Fibroblast of skin of abdomen (primary cell): ENCODE measurements at regions not wholly inside any gene's neighbourhood (a gene's known extent, or its start where the extent isn't known, plus 50 kb on each side); places are given as distances from the start of the nearest gene placed in this dataset.
A peak's percentile ranks its signal among the peaks of the same experiment; 100 is the strongest.

Source experiments
- DNase-seq: peaks from one replicate; pipeline ENCODE4 v3.0.0-alpha.2; 2013

DNA sequence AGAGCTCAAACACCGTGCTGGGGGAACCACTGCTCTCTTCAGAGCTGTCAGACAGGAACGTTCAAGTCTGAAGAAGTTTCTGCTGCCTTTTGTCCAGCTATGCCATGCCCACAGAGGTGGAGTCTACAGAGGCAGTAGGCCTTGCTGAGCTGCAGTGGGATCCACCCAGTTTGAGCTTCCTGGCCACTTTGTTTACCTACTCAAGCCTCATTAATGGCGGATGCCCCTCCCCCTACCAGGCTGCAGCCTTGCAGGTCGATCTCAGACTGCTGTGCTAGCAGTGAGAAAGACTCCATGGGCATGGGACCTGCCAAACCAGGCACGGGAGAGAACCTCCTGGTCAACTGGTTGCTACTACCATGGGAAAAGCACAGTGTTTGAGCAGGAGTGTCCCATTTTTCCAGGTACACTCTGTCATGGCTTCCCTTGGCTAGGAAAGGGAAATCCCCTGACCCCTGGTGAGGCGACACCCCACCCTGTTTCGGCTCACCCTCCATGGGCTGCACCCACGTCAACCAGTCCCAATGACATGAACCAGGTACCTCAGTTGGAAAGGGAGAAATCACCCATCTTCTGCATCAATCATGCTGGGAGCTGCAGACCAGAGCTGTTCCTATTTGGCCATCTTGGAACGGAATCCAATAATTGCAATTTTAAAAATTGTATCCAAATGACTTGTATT, 246.9 kb upstream of the ADAMTS16 start:
- DNase-seq, result no peak

- no peak for DNase-seq
These were observed 243.8 kb upstream of the ADAMTS16 start for GRCh38 chr5:4896328-4896727.

DNA sequence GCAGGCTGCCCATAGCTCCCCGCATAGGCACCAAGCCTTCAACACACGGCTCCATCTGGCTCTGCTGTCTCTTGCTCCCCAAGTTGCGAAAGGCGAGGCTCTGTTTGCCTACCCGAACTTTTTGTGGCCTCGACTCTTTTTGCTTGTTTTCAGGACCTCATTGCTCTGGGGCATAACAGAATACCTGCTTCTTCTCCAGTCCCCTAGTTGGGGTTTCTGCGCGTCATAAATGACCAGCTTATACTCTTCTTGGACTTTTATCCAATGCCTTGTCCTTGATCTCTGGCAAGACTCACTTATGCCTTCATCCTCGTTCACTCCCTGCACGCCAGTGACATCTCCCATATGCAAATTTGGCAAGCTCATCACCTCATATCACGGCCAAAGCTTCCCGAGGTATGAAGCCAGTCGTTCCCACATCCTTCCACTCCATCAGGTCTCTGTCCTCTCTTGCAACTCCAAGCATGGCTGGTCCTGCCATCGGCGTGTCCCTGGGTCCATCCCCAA, 238.8 kb upstream of the ADAMTS16 start:
- DNase-seq, result no peak

- DNase-seq, result no peak
These were observed 238.2 kb upstream of the ADAMTS16 start for GRCh38 chr5:4901924-4902323.

DNA sequence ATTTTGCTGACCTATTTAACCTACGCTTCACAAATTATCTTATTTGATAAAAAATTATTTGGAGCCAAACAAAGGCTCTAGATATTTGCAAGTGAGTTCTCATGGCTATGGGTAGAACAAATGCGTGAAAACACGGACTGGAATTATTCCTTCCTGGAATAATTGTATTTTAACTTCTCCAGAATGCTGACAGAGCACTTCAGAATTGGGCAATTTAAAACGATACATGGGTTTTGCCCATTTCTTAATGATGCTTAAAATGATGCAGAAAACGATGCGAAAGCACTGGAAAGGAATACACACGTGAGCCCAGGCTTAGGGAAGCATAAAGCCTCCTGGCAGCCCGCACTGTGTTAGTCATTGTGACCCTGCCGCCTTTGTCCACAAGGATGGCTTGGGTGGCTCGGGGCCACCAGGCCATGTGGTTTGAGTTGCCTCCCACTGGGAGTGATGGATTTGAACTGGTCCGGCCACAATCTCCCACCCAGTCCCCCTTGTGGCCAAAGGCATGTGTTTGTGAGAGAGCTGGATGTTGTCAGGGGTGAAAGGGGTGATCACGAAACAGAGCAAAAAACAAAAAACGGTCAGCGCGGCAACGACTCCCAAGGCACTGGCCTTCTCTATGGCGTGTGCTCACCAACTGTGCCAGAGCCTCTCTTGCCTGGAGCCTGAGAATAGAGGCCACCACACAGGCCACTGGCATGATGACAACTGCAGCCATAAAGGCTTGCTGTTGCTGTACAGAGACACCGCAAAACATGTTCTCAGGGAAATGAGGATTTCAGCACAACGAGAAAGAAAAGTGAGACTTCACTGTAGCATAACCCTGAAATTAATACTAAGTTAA, 234.2 kb upstream of the ADAMTS16 start:
- DNase-seq, result no peak

GRCh38 chr5:4906786-4907185, 233.3 kb upstream of the ADAMTS16 start:
- DNase-seq, result no peak

DNA sequence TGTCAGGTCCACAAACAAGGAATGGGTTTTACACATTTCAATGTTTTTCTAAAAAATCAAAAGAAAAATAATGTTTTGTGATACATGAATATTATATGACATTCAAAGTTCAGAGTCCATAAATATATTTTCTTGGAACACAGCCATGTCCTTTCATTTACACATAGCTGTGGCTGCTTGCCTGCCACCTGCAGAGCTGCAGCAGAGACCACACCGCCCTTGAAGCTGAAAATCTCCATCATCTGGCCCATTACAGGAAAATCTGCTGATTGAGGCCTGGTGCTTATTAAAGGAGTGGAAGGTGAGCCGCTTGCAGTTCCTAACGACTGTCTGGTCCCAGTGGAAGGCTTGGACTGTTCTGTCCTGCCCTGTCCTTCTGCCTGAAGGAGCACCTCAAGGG, 232.6 kb upstream of the ADAMTS16 start:
- no peak for DNase-seq

DNA sequence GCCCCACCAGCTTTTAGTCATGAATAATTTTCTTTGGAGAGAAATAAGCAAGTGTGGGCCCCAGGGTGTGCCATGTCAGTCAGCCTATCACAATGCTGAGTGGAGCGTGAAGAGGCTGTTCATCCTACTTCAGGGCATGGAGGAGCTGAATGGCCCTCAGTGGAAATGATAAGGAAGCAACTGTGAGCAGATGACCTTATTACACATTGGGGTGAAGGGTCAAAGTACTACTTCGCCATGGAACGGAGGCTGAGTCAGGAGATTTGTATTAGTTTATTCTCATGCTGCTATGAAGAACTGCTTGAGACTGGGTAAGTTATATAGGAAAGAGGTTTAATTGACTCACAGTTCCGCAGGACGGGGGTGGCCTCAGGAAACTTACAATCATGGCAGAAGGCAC, 231.0 kb upstream of the ADAMTS16 start:
- no peak for DNase-seq

GRCh38 chr5:4911646-4912403, 228.3 kb upstream of the ADAMTS16 start:
- DNase-seq, result no peak

- DNase-seq, result no peak
These were observed 218.2 kb upstream of the ADAMTS16 start for GRCh38 chr5:4921929-4922328.

- peak; percentile 2 for DNase-seq
These were observed 215.6 kb upstream of the ADAMTS16 start for GRCh38 chr5:4924577-4924976.

DNA sequence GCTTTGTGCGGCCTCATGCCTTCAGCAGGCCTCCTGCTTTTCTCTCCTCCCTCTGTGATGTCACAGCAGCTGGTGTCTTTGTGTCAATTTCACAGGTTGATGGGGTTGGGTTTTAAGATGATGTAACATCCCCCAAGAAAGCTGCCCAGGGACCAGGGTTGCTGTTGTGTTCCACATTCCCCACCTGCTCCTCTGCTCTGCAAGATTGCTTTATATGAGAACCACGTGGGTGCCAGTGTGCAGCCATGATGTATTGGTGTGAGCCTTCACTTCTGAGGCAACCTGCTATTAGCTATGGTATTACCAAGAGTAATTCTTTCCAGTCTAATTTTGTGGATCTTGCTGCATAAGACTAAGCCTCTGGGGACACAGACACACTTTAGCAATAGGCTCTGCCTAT, 213.0 kb upstream of the ADAMTS16 start:
- no peak for DNase-seq

GRCh38 chr5:4928409-4928808, 211.7 kb upstream of the ADAMTS16 start:
- DNase-seq, result no peak

GRCh38 chr5:4929092-4929655, 211.0 kb upstream of the ADAMTS16 start:
- no peak for DNase-seq

DNA sequence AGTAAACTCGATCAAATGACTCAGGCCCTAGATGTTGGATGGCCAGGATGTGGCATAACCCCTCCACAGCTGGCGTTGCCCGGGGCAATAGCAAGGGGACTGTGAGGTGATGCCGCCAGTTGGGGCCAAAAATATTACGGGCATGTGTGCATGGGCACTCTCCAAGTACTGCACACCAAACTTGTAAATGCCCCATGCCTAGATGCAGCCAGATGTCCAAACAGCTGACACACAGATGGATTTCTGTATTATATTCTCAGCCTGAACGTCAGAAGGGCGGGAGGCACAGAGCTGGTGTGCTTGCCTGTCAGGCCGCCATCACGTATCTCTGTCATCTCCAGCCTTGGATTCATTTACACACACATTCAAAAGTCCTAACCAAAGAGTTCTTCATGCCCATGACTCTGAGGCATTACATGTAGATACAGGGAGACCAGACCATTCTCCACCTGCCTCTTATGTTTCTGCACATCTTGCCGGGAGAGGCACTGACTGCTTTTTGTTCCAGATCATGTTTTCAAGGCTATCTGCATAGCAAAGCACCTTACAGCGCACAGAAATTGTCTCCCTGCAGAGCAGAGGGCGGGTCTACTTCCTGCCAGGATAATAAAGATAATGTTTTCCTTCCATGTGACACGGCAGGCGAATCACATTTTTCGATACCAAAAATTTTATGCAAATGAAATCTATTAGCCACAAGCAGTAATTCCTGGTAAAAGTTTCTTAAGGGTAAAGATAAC, 200.9 kb upstream of the ADAMTS16 start:
- DNase-seq, result no peak

GRCh38 chr5:4941161-4941560, 199.0 kb upstream of the ADAMTS16 start:
- no peak for DNase-seq

DNA sequence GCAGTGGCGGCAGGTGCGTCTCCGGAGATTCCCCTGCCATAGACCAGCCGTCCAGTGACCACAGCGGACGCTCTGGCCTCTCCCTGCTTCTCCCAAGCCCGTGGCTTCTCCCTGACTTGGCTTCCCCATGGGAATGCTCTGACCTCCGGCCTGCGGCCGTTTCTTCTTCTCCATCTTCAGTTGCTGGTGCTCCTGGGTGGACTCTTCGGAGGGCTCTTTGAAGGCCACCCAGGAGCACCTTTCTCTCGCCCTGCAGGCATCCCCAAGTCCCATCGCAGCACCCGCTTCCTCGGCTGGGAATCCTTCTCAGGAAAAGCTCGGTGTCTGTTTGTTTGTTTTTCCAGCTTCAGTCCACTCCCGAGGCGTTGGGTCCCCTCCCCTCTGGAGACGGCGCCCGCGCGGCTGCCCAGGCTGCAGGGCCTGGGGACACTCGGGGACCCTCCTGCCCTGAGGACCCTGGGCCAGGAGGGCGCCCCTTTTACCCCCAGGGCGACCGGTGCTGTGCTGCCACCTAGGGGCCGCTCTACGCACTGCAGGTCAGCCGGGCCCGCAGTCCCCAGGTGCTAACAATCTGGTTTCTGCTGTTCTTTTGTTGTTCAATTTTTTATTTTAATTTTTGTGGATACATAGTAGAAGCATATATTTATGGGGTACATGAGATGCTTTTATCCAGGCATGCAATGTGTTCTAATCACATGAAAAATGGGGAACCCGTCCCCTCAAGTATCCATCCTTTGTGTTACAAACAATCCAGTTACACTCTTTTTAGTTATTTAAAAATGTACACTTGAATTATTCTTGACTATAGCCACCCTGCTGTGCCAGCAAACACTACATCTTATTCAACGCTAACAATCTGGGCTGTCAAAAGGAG, 197.9 kb upstream of the ADAMTS16 start:
- no peak for DNase-seq

- DNase-seq, result no peak
These were observed 197.3 kb upstream of the ADAMTS16 start for GRCh38 chr5:4942831-4943178.

- no peak for DNase-seq
These were observed 194.8 kb upstream of the ADAMTS16 start for GRCh38 chr5:4945296-4945695.

DNA sequence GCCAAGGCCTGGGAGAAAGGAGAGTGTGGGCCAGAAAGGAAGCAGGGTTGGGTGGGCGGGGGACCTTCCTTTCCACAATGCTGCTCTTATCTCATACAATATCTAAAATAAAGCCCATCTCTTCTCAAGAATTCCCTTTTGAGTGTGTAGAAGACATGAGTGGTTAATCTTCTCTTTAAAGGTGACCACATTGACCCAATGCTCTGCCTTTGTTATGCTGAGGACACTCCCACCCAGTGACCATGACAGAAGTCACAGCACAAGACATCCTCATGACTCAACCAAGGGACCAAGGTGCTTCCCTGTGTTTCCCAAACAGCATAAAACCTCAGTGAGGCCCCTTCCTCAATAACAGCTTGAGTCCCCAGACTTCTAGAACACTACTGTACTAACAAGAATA, 193.0 kb upstream of the ADAMTS16 start:
- DNase-seq, result no peak

DNA sequence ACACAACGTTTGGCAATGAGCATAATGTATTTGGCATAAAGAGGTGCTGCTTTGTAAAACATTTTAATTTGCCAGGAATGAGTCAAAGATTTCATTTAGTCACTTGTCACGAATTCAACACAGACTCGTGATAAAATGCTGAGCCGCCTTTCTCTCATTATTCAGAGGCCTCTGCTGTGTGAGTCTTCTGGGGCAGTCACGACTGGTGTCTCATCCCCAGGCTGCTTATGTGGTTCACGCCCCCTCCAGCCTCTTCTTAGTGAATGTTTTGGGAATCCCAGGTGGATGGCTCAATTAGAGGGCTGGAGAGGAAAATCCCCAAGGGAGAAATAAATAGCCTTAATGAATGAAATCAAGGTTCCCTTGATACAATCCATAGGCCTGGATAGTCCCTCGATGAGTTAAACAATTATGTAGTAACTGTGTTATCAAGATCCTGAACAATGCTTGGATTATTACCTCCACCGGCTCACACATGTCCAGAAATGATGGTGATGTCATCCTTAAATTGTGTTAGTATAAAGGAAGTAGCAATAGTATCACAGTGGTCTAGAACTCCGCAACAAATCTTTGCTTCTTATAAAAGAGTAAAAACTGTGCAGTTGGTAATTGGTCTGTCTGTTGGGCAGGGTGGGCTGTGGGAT, 192.1 kb upstream of the ADAMTS16 start:
- no peak for DNase-seq
